ENCODE measurements at regions not wholly inside any gene's neighbourhood (a gene's known extent, or its start where the extent isn't known, plus 50 kb on each side); places are given as distances from the start of the nearest gene placed in this dataset.

GRCh38 chr20:54283253-54283652, 75.4 kb downstream of the PFDN4 start:
- Histone ChIP-seq H2BK20ac (ENCODE audit: low read length) (no peak overlapping the region), H3K4me1 (replicated peaks in 1 of 4; ENCODE audit: control insufficient read depth in 3 of 4, insufficient read depth in 4 of 4, low read length in 3 of 4) (no peaks in the 10 kb centered on the region), H4K8ac (ENCODE audit: extremely low read depth, insufficient read depth, low read length) (no peak overlapping the region)
- TF ChIP-seq MAX (IDR thresholded peaks at IDR 0.05) = no peak
- no peak for TF ChIP-seq SP2 (IDR thresholded peaks at IDR 0.05; ENCODE audit: low read length)
- TF ChIP-seq JUND (IDR thresholded peaks at IDR 0.05; ENCODE audit: low read length) = no peak
- no peak for TF ChIP-seq ASH2L (IDR thresholded peaks at IDR 0.05; ENCODE audit: low read length)
- TF ChIP-seq MAFK (IDR thresholded peaks at IDR 0.05; ENCODE audit: low read depth, low read length) = no peak
- TF ChIP-seq CHD1 (IDR thresholded peaks at IDR 0.05; ENCODE audit: low read depth, low read length) = no peak
- TF ChIP-seq CBX5 (IDR thresholded peaks at IDR 0.05; ENCODE audit: low read depth, low read length) = no peak
- no peak for TF ChIP-seq POLR2A (IDR thresholded peaks at IDR 0.05; ENCODE audit: control extremely low read depth in 1 of 2, low read depth in 2 of 2, low read length in 2 of 2)
- TF ChIP-seq, protein P1, sequence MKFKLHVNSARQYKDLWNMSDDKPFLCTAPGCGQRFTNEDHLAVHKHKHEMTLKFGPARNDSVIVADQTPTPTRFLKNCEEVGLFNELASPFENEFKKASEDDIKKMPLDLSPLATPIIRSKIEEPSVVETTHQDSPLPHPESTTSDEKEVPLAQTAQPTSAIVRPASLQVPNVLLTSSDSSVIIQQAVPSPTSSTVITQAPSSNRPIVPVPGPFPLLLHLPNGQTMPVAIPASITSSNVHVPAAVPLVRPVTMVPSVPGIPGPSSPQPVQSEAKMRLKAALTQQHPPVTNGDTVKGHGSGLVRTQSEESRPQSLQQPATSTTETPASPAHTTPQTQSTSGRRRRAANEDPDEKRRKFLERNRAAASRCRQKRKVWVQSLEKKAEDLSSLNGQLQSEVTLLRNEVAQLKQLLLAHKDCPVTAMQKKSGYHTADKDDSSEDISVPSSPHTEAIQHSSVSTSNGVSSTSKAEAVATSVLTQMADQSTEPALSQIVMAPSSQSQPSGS (IDR thresholded peaks at IDR 0.05; ENCODE audit: low read length) = no peak
- no peak for TF ChIP-seq ZNF274 (IDR thresholded peaks at IDR 0.05; ENCODE audit: borderline replicate concordance, extremely low read depth, low read length)
- no peak for TF ChIP-seq SP1 (IDR thresholded peaks at IDR 0.05; ENCODE audit: low read depth, low read length)
- no peak for TF ChIP-seq FOSL1 (IDR thresholded peaks at IDR 0.05; ENCODE audit: insufficient read depth, low read depth, low read length)

More at GRCh38 chr20:54283253-54283652, 75.4 kb downstream of the PFDN4 start:
- Histone ChIP-seq H3K79me1 (ENCODE audit: low read depth, low read length) (no peaks in the 10 kb centered on the region; the same call in 1 of the 2 replicates), H3K18ac (ENCODE audit: extremely low read depth, low read length) (no peak overlapping the region), H3K14ac (ENCODE audit: insufficient read length) (no peak overlapping the region), H4K91ac (replicated peaks; ENCODE audit: insufficient read length, low read length) (no peak overlapping the region), H3K9ac (replicated peaks in 1 of 4; ENCODE audit: extremely low read depth in 1 of 4, low read depth in 3 of 4, low read length in 3 of 4) (no peak overlapping the region), H2BK15ac (ENCODE audit: low read length) (no peak overlapping the region), H2BK120ac (replicated peaks; ENCODE audit: low read depth, low read length) (no peak overlapping the region), H3K4me3 (ENCODE audit: extremely low read depth in 1 of 4, insufficient read depth in 2 of 4, low read depth in 3 of 4, low read length in 4 of 4) (no peak overlapping the region), H2AFZ (ENCODE audit: low read length) (no peak overlapping the region), H4K20me1 (replicated peaks in 1 of 2; ENCODE audit: control insufficient read depth in 1 of 2, insufficient read depth in 2 of 2, low read length in 2 of 2) (no peaks in the 10 kb centered on the region), H3K56ac (replicated peaks; ENCODE audit: insufficient read length, low read depth, low read length) (no peak overlapping the region), H2BK12ac (ENCODE audit: low read depth, low read length) (no peak overlapping the region), H3K4me2 (ENCODE audit: insufficient read depth in 1 of 2, low read depth in 2 of 2, low read length in 2 of 2) (no peak overlapping the region), H4K5ac (ENCODE audit: insufficient read length, low read depth, low read length) (no peak overlapping the region), H3K79me2 (ENCODE audit: control insufficient read depth in 1 of 2, insufficient read depth in 2 of 2, low read length in 2 of 2) (no peaks in the 10 kb centered on the region), H3K9me3 (ENCODE audit: insufficient read depth in 2 of 2, low read depth in 1 of 2, low read length in 1 of 2) (no peaks in the 10 kb centered on the region), H3K23ac (ENCODE audit: insufficient read length) (no peak overlapping the region), H2BK5ac (ENCODE audit: low read depth, low read length) (no peak overlapping the region), H3K27ac (ENCODE audit: low read depth, low read length) (no peak overlapping the region), H2AK5ac (ENCODE audit: low read depth, low read length) (no peak overlapping the region), H3K36me3 (ENCODE audit: control insufficient read depth in 2 of 4, insufficient read depth in 4 of 4, low read length in 3 of 4) (no peaks in the 10 kb centered on the region), H3K27me3 (replicated peaks in 1 of 4; ENCODE audit: control insufficient read depth in 3 of 4, extremely low read depth in 1 of 4, insufficient read depth in 3 of 4, low read length in 3 of 4) (no peaks in the 10 kb centered on the region), H3K4ac (replicated peaks; ENCODE audit: insufficient read length, low read depth, low read length) (no peak overlapping the region), H3K23me2 (ENCODE audit: low read depth, low read length) (no peaks in the 10 kb centered on the region)
- no peak for DNase-seq (ENCODE audit: low read depth in 1 of 2, low spot score in 2 of 2)
- no peak for FAIRE-seq
- 74% methylated on average over 2 of the region's 2 CpGs; no CpG with 5 or more reads in 1 of the 2 experiments for WGBS, 2 experiments (ENCODE audit: extremely low coverage in 1 of 2, insufficient coverage in 1 of 2, insufficient read length in 1 of 2, insufficient replicate concordance in 2 of 2, low coverage in 1 of 2, low lambda C conversion rate in 2 of 2, missing lambda C conversion rate in 1 of 2)
- ChIA-PET POLR2A (ENCODE audit: partially characterized antibody) (interaction anchor here (0.9 kb wide), 1 partner anchor 9 kb away, joined by 4 read pairs; no protein-coding TSS in a partner anchor), CTCF (ENCODE audit: partially characterized antibody) (interaction anchor here (0.9 to 1.1 kb wide), 2 partner anchors 35 to 88 kb away, joined by 3 read pairs; no protein-coding TSS in a partner anchor)

All from H1 (cell line).